Muscle of leg (tissue), 3 donors: ENCODE measurements at regions not wholly inside any gene's neighbourhood (a gene's known extent, or its start where the extent isn't known, plus 50 kb on each side); places are given as distances from the start of the nearest gene placed in this dataset.

Experiments used
- DNase-seq: peaks from one replicate; pipeline ENCODE4 v3.0.0; 2013
- H3K27ac ChIP-seq: one replicate; pipeline ENCODE4 v1.5.1; 2013; ENCODE audit warnings: mild to moderate bottlenecking, low read length, control low read depth
- H3K27me3 ChIP-seq: one replicate; pipeline ENCODE4 v1.6.1; 2013; ENCODE audit warnings: low read length; ENCODE audit not compliant: control insufficient read depth, insufficient read depth
- H3K36me3 ChIP-seq: one replicate; pipeline ENCODE4 v1.6.1; 2013; ENCODE audit warnings: low read length; ENCODE audit not compliant: control insufficient read depth, insufficient read depth
- H3K4me1 ChIP-seq: one replicate; pipeline ENCODE4 v1.6.1; 2013; ENCODE audit warnings: low read length; ENCODE audit not compliant: control insufficient read depth, insufficient read depth
- H3K4me3 ChIP-seq: one replicate; pipeline ENCODE4 v1.5.1; 2013; ENCODE audit warnings: low read length, control low read depth
- H3K9me3 ChIP-seq: replicated peaks from 2 replicates; pipeline ENCODE4 v1.6.1; 2013; ENCODE audit warnings: low read depth, low read length; ENCODE audit not compliant: control insufficient read depth
- WGBS: methylation state at CpG from one replicate; pipeline ENCODE4 v1.1.5; 2013; ENCODE audit warnings: missing lambda C conversion rate; ENCODE audit not compliant: insufficient coverage; 5-methylcytosine and 5-hydroxymethylcytosine counted together

GRCh38 chr11:30652801-30653200 lies 66.6 kb upstream of the MPPED2 start:
- Histone ChIP-seq H3K4me1 (no peaks in the 10 kb centered on the region), H3K9me3 (no peaks in the 10 kb centered on the region), H3K36me3 (no peaks in the 10 kb centered on the region), H3K4me3 (no peak overlapping the region), H3K27ac (no peak overlapping the region), H3K27me3 (no peaks in the 10 kb centered on the region)
- no peak for DNase-seq
- WGBS, result no CpG with 5 or more reads among the region's 2 CpGs

GRCh38 chr11:30650266-30650665 lies 64.1 kb upstream of the MPPED2 start:
- Histone ChIP-seq H3K27ac (no peak overlapping the region), H3K9me3 (no peaks in the 10 kb centered on the region), H3K27me3 (no peaks in the 10 kb centered on the region), H3K4me3 (no peak overlapping the region), H3K36me3 (no peaks in the 10 kb centered on the region), H3K4me1 (no peaks in the 10 kb centered on the region)
- DNase-seq, result no peak
